SK-N-SH (cell line): ENCODE measurements at regions not wholly inside any gene's neighbourhood (a gene's known extent, or its start where the extent isn't known, plus 50 kb on each side); places are given as distances from the start of the nearest gene placed in this dataset.

Source experiments
- CTCF ChIA-PET: fragments of 300-600, 350-600 bp; formaldehyde crosslinking; extraction: SDS; loops from one replicate; lab custom pipeline; 2021; lab: Yijun Ruan, JAX
- POLR2A ChIA-PET: fragments of 350-600 bp; sonication (Branson Sonifier 250); formaldehyde crosslinking; extraction: SDS; loops from one replicate; lab custom pipeline; 2020; ENCODE audit warnings: antibody characterized with exemption, inconsistent platforms; lab: Yijun Ruan, JAX
- DNase-seq: peaks from one replicate; pipeline ENCODE4 v3.0.0; 2012
- H2AFZ ChIP-seq: fragments of 200-600 bp; sonication (generic); 2 replicates; pipeline ENCODE4 v1.8.1; 2016; ENCODE audit warnings: antibody characterized with exemption, mild to moderate bottlenecking, low read depth
- H3F3A ChIP-seq: fragments of 200-600 bp; sonication (generic); replicated peaks from 2 replicates; pipeline ENCODE3; 2016; ENCODE audit warnings: antibody characterized with exemption, mild to moderate bottlenecking; ENCODE audit not compliant: insufficient read depth
- H3K27ac ChIP-seq, 2 experiments: fragments of 200-500 bp in 1 of 2; fragments of 200-600 bp in 1 of 2; sonication (Bioruptor generic) in 1 of 2; sonication (generic), shearing (Covaris generic) in 1 of 2; 2 replicates each; pipeline versions ENCODE4 v1.5.1 to v1.6.1; 2014 to 2016; ENCODE audit warnings: low read depth in 2 of 2, inconsistent platforms in 1 of 2, low read length in 1 of 2, mild to moderate bottlenecking in 1 of 2, mixed read lengths in 1 of 2
- H3K27me3 ChIP-seq: fragments of 200-600 bp; sonication (generic), shearing (Covaris generic); 2 replicates; pipeline ENCODE4 v1.6.1; 2016; ENCODE audit warnings: mixed run types; ENCODE audit not compliant: insufficient read depth
- H3K36me3 ChIP-seq, 2 experiments: fragments of 200-500 bp in 1 of 2; fragments of 200-600 bp in 1 of 2; sonication (Bioruptor generic) in 1 of 2; sonication (generic) in 1 of 2; replicated peaks in 1 of 2; 2 replicates each; pipeline versions ENCODE3 to v1.5.1; 2014 to 2016; ENCODE audit warnings: low read length in 1 of 2, mild to moderate bottlenecking in 1 of 2; ENCODE audit not compliant: insufficient read depth in 2 of 2, control insufficient read depth in 1 of 2
- H3K4me1 ChIP-seq, 2 experiments: fragments of 200-500 bp in 1 of 2; fragments of 200-600 bp in 1 of 2; sonication (Bioruptor generic) in 1 of 2; sonication (generic), shearing (Covaris generic) in 1 of 2; 2 replicates each; pipeline versions ENCODE4 v1.5.1 to v1.6.1; 2014 to 2016; ENCODE audit warnings: low read depth in 1 of 2, low read length in 1 of 2, mixed run types in 1 of 2; ENCODE audit not compliant: insufficient read depth in 2 of 2, control insufficient read depth in 1 of 2
- H3K4me2 ChIP-seq: fragments of 200-600 bp; sonication (generic), shearing (Covaris generic); 2 replicates; pipeline ENCODE4 v1.6.1; 2017; ENCODE audit warnings: mixed run types
- H3K4me3 ChIP-seq, 2 experiments: fragments of 200-500 bp in 1 of 2; fragments of 200-600 bp in 1 of 2; sonication (Bioruptor generic) in 1 of 2; sonication (generic), shearing (Covaris generic) in 1 of 2; 2 replicates each; pipeline versions ENCODE4 v1.5.1 to v1.8.1; 2014 to 2016; ENCODE audit warnings: low read depth in 2 of 2, inconsistent platforms in 1 of 2, low read length in 1 of 2, mild to moderate bottlenecking in 1 of 2, mixed read lengths in 1 of 2, moderate library complexity in 1 of 2
- H3K79me2 ChIP-seq: fragments of 200-600 bp; sonication (generic); 2 replicates; pipeline ENCODE4 v1.8.1; 2017; ENCODE audit warnings: mild to moderate bottlenecking; ENCODE audit not compliant: insufficient read depth
- H3K9ac ChIP-seq: fragments of 200-600 bp; sonication (generic); 2 replicates; pipeline ENCODE4 v1.6.1; 2017; ENCODE audit warnings: mixed run types
- H3K9me2 ChIP-seq: fragments of 200-600 bp; sonication (generic); 2 replicates; pipeline ENCODE4 v1.6.1; 2017; ENCODE audit warnings: mixed run types
- H3K9me3 ChIP-seq: fragments of 200-600 bp; sonication (generic); 2 replicates; pipeline ENCODE4 v1.6.1; 2017; ENCODE audit warnings: mixed run types, mild to moderate bottlenecking, moderate library complexity
- H4K20me1 ChIP-seq: fragments of 200-600 bp; sonication (generic); 2 replicates; pipeline ENCODE4 v1.6.1; 2017; ENCODE audit warnings: mild to moderate bottlenecking, mixed run types; ENCODE audit not compliant: insufficient read depth
- EP300 ChIP-seq, 2 experiments: IDR thresholded peaks; 2 replicates each; pipeline versions ENCODE4 v1.4.0 to v1.6.1; 2012; ENCODE audit warnings: borderline replicate concordance in 1 of 2, low read depth in 1 of 2, low read length in 1 of 2
- FOXJ3 ChIP-seq: sonication (generic); formaldehyde crosslinking; IDR thresholded peaks from 2 replicates; pipeline ENCODE4 v1.5.1; 2020; ENCODE audit warnings: mild to moderate bottlenecking, missing genetic modification reagents
- FOXM1 ChIP-seq: IDR thresholded peaks from 2 replicates; pipeline ENCODE4 v1.4.0; 2012; ENCODE audit warnings: low read depth, mild to moderate bottlenecking
- GABPA ChIP-seq: IDR thresholded peaks from 2 replicates; pipeline ENCODE4 v1.4.0; 2012; ENCODE audit warnings: low read depth, mild to moderate bottlenecking
- GATA2 ChIP-seq: sonication (generic); formaldehyde crosslinking; IDR thresholded peaks from 2 replicates; pipeline ENCODE4 v1.5.0; 2020; ENCODE audit warnings: mild to moderate bottlenecking, missing genetic modification reagents
- JUND ChIP-seq: IDR thresholded peaks from 2 replicates; pipeline ENCODE4 v1.4.0; 2012
- MAX ChIP-seq: IDR thresholded peaks from 2 replicates; pipeline ENCODE4 v1.4.0; 2012; ENCODE audit warnings: low read depth
- NFIC ChIP-seq: IDR thresholded peaks from 2 replicates; pipeline ENCODE4 v1.4.0; 2012; ENCODE audit warnings: borderline replicate concordance
- NRF1 ChIP-seq: IDR thresholded peaks from 2 replicates; pipeline ENCODE4 v1.6.1; 2012; ENCODE audit warnings: low read depth, mild to moderate bottlenecking, low read length
- PBX3 ChIP-seq: IDR thresholded peaks from 2 replicates; pipeline ENCODE4; 2012
- RCOR1 ChIP-seq: fragments of 150-350 bp; IDR thresholded peaks from 2 replicates; pipeline ENCODE4 v1.6.1; 2017; ENCODE audit warnings: antibody characterized with exemption, low read length
- REST ChIP-seq: IDR thresholded peaks from 2 replicates; pipeline ENCODE4 v1.6.1; 2012; ENCODE audit warnings: mild to moderate bottlenecking, low read depth, low read length, moderate library complexity
- RXRA ChIP-seq: IDR thresholded peaks from 2 replicates; pipeline ENCODE4 v1.4.0; 2012; ENCODE audit warnings: low read depth, mild to moderate bottlenecking, borderline replicate concordance
- SIN3A ChIP-seq: IDR thresholded peaks from 2 replicates; pipeline ENCODE4 v1.6.1; 2012; ENCODE audit warnings: low read depth, mild to moderate bottlenecking, low read length, moderate library complexity, borderline replicate concordance
- TAF1 ChIP-seq: IDR thresholded peaks from 2 replicates; pipeline ENCODE4 v1.6.1; 2012; ENCODE audit warnings: low read depth, mild to moderate bottlenecking, low read length, moderate library complexity, borderline replicate concordance
- USF1 ChIP-seq: IDR thresholded peaks from 2 replicates; pipeline ENCODE4 v1.4.0; 2012; ENCODE audit warnings: low read depth, borderline replicate concordance
- ZBTB33 ChIP-seq: IDR thresholded peaks from 2 replicates; pipeline ENCODE4 v1.4.0; 2012; ENCODE audit warnings: low read depth, borderline replicate concordance
- WGBS: methylation state at CpG from one replicate; pipeline ENCODE4 v1.1.6; 2017; ENCODE audit warnings: low lambda C conversion rate; 5-methylcytosine and 5-hydroxymethylcytosine counted together

- H3K4me2 ChIP-seq, result no peak overlapping the region
- no peak overlapping the region for H3K4me3 ChIP-seq
- H3K9me3 ChIP-seq, result no peaks in the 10 kb centered on the region
- no peaks in the 10 kb centered on the region for H3K9me2 ChIP-seq
- POLR2A ChIA-PET, result no interaction called here
- H3K79me2 ChIP-seq, result no peaks in the 10 kb centered on the region
- TF ChIP-seq REST (no peak), SIN3A (no peak), NFIC (no peak), RCOR1 (no peak), USF1 (no peak), JUND (no peak), ZBTB33 (no peak), EP300 (IDR thresholded peaks at IDR 0.05; ENCODE audit: borderline replicate concordance in 1 of 2, low read depth in 1 of 2, low read length in 1 of 2) (no peak), GABPA (no peak), NRF1 (no peak), RXRA (no peak), GATA2 (CRISPR knock-in tag) (no peak), FOXM1 (no peak)
- no peaks in the 10 kb centered on the region for H3F3A ChIP-seq
- no peak for DNase-seq
- H4K20me1 ChIP-seq, result no peaks in the 10 kb centered on the region
- H3K9ac ChIP-seq, result no peak overlapping the region
- no peaks in the 10 kb centered on the region for H3K4me1 ChIP-seq
- CTCF ChIA-PET, result no interaction called here
- H2AFZ ChIP-seq, result no peak overlapping the region
- H3K27ac ChIP-seq, result no peak overlapping the region
- no peaks in the 10 kb centered on the region for H3K36me3 ChIP-seq
- H3K27me3 ChIP-seq, result no peaks in the 10 kb centered on the region; the same call in 1 of the 2 replicates
- 16% methylated on average over 6 of the region's 6 CpGs for WGBS
Measured at GRCh38 chr19:28582344-28582743, 630.6 kb downstream of the UQCRFS1 start.

- no peak overlapping the region for H2AFZ ChIP-seq
- no peak for DNase-seq
- no peaks in the 10 kb centered on the region for H4K20me1 ChIP-seq
- ChIA-PET POLR2A (no interaction called here), CTCF (no interaction called here)
- no peak overlapping the region for H3K4me3 ChIP-seq
- H3K27me3 ChIP-seq, result no peaks in the 10 kb centered on the region; the same call in 1 of the 2 replicates
- no peaks in the 10 kb centered on the region for H3K79me2 ChIP-seq
- no peak overlapping the region for H3K9ac ChIP-seq
- H3K27ac ChIP-seq, result no peak overlapping the region
- H3K4me2 ChIP-seq, result no peak overlapping the region
- no peaks in the 10 kb centered on the region for H3K4me1 ChIP-seq
- H3F3A ChIP-seq, result no peaks in the 10 kb centered on the region
- no peaks in the 10 kb centered on the region for H3K9me2 ChIP-seq
- H3K36me3 ChIP-seq, result no peaks in the 10 kb centered on the region
- 17% methylated on average over 4 of the region's 4 CpGs for WGBS
- no peaks in the 10 kb centered on the region for H3K9me3 ChIP-seq
- TF ChIP-seq GATA2 (CRISPR knock-in tag) (no peak), JUND (no peak), NFIC (no peak), FOXM1 (no peak), SIN3A (no peak), REST (no peak), FOXJ3 (no peak), MAX (no peak), PBX3 (no peak), TAF1 (no peak)
Measured at GRCh38 chr19:28581468-28581770, 631.5 kb downstream of the UQCRFS1 start.
